ENCODE measurements at regions not wholly inside any gene's neighbourhood (a gene's known extent, or its start where the extent isn't known, plus 50 kb on each side); places are given as distances from the start of the nearest gene placed in this dataset.

DNA sequence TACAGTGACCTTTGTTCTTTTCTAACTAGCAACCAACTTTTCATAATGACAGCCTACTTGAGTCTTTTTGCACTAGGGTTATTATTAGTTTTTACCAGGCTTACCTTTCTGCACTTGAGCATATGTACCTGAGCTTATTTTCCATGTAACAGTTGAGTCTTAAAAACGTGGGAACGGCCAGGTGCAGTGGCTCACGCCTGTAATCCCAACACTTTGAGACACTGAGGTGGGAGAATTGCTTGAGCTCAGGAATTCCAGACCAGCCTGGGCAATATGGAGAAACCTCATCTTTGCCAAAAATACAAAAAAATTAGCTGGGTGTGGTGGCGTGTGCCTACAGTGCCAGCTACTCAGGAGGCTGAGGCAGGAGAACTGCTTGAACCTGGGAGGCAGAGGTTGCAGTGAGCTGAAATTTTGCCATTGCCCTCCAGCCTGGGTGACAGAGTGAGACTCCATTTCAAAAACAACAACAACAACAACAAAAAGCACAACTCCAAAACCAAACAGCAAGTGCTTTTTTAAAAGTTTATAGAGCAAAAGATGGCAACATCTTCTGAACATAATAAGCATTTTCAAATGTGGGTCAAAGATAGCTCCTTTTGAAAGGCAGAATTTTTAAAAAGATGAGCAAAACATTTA lies 57.1 kb upstream of the CD28 start:
- H3K27ac ChIP-seq, result peak overlapping the region; percentile 68 to 78
- 81% methylated on average over 4 of the region's 4 CpGs for WGBS (ENCODE audit: missing lambda C conversion rate)
- no peak for ATAC-seq
- 0 out of 5 replicates have a peak, but pooled peaks of 1 of the 2 experiments have one; percentile 1 for TF ChIP-seq RAD21 (conservative IDR thresholded peaks at IDR 0.05 in 1 of 2, IDR thresholded peaks at IDR 0.05 in 1 of 2)
- TF ChIP-seq MAFK (IDR thresholded peaks at IDR 0.05; ENCODE audit: partially characterized antibody), result no peak
- H3K4me1 ChIP-seq, result peaks cover 51% of the 10 kb centered on the region
- FAIRE-seq, result no peak
- no peaks in the 10 kb centered on the region for H3K9me3 ChIP-seq
- CTCF ChIA-PET, result interaction anchor here (0.7 to 1.9 kb wide), 3 partner anchors 38 to 166 kb away, joined by 3 to 5 read pairs (median 3); no protein-coding TSS in a partner anchor
- POLR2A ChIA-PET, result interaction anchor here (2.9 kb wide), 1 partner anchor 114 kb away, joined by 12 read pairs; the partner anchor contains the start of gene RAPH1
- no peak overlapping the region for H3K4me3 ChIP-seq
- peak overlapping the region; percentile 77 for H3K4me2 ChIP-seq
- no peak for DNase-seq (ENCODE audit: low read depth in 1 of 2, low spot score in 1 of 2)

DNA sequence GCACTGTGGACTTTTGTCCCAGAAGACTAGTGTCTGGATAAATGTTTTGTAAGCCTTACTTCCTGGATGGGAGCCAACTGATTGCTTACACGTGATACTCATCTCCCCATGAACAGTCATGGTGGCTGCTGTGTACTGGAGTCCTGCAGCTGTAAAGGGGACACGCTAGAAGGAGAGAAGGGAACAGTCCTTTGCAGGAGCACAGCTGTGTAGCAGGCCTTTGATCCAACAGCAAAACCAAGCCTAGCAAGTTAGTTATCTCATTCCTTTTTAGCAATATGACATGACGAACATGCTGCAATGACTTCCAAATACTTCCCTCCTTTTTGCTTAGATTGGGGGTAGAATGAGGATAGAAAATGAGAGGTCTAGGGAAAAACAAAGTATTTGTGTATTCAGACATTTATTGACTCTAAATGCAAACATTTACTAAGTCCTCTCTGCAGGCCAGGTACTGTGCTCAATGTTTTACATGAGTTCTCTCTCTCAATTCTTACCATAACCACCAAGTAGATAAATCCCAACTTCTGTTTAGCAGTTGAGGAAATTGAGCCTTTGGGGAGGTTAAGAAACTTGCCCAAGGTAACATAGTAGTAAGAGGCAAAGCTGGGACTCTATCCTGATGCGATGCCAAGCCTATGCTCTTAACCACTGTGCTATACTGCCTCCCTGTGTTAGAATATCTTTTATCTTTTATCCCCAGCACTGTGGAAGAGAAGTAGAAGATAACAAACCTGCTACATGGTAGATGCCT lies 55.4 kb upstream of the CD28 start:
- Histone ChIP-seq H3K4me2 (peak overlapping the region; percentile 77), H3K27ac (peak overlapping the region; percentile 68 to 78), H3K4me1 (peaks cover 53% of the 10 kb centered on the region), H3K4me3 (no peak overlapping the region), H3K9me3 (no peaks in the 10 kb centered on the region)
- POLR2A ChIA-PET, result interaction anchor here (0.6 kb wide), 1 partner anchor 201 kb away, joined by 3 read pairs; no protein-coding TSS in a partner anchor
- ATAC-seq (peak; percentile 86 to 92), DNase-seq (ENCODE audit: low read depth in 1 of 2, low spot score in 1 of 2) (peak; percentile 31 to 71), FAIRE-seq (no peak)
- 29% methylated on average over 4 of the region's 4 CpGs for WGBS (ENCODE audit: missing lambda C conversion rate)
- TF ChIP-seq PHF8 (IDR thresholded peaks at IDR 0.05; ENCODE audit: borderline replicate concordance, low read depth), result no peak
- TF ChIP-seq, protein P1, sequence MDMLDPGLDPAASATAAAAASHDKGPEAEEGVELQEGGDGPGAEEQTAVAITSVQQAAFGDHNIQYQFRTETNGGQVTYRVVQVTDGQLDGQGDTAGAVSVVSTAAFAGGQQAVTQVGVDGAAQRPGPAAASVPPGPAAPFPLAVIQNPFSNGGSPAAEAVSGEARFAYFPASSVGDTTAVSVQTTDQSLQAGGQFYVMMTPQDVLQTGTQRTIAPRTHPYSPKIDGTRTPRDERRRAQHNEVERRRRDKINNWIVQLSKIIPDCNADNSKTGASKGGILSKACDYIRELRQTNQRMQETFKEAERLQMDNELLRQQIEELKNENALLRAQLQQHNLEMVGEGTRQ (IDR thresholded peaks at IDR 0.05), result no peak
- TF ChIP-seq FOSL2 (IDR thresholded peaks at IDR 0.05), result no peak
- TF ChIP-seq FOSL2 (CRISPR knock-in tag; IDR thresholded peaks at IDR 0.05), result no peak
- TF ChIP-seq, protein P2, sequence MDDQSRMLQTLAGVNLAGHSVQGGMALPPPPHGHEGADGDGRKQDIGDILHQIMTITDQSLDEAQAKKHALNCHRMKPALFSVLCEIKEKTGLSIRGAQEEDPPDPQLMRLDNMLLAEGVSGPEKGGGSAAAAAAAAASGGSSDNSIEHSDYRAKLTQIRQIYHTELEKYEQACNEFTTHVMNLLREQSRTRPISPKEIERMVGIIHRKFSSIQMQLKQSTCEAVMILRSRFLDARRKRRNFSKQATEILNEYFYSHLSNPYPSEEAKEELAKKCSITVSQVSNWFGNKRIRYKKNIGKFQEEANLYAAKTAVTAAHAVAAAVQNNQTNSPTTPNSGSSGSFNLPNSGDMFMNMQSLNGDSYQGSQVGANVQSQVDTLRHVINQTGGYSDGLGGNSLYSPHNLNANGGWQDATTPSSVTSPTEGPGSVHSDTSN (IDR thresholded peaks at IDR 0.05), result no peak
- peak; percentile 85 to 90 for TF ChIP-seq RAD21 (conservative IDR thresholded peaks at IDR 0.05 in 1 of 2, IDR thresholded peaks at IDR 0.05 in 1 of 2)
- TF ChIP-seq HOXB5 (CRISPR knock-in tag; IDR thresholded peaks at IDR 0.05), result no peak
- no peak for TF ChIP-seq RFX5 (IDR thresholded peaks at IDR 0.05)
- no peak for TF ChIP-seq POLR2AphosphoS2 (conservative IDR thresholded peaks at IDR 0.05; ENCODE audit: low read length)
- no peak for TF ChIP-seq ZC3H11A (IDR thresholded peaks at IDR 0.05)
- TF ChIP-seq CHD4 (IDR thresholded peaks at IDR 0.05; ENCODE audit: borderline replicate concordance), result no peak
- TF ChIP-seq, protein P3, sequence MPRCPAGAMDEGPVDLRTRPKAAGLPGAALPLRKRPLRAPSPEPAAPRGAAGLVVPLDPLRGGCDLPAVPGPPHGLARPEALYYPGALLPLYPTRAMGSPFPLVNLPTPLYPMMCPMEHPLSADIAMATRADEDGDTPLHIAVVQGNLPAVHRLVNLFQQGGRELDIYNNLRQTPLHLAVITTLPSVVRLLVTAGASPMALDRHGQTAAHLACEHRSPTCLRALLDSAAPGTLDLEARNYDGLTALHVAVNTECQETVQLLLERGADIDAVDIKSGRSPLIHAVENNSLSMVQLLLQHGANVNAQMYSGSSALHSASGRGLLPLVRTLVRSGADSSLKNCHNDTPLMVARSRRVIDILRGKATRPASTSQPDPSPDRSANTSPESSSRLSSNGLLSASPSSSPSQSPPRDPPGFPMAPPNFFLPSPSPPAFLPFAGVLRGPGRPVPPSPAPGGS (IDR thresholded peaks at IDR 0.05), result no peak
- no peak for TF ChIP-seq EP300 (IDR thresholded peaks at IDR 0.05)
- no peak for TF ChIP-seq EHF (CRISPR knock-in tag; IDR thresholded peaks at IDR 0.05)
- no peak for TF ChIP-seq MAZ (IDR thresholded peaks at IDR 0.05; ENCODE audit: borderline replicate concordance, low read depth, low read length)
- TF ChIP-seq KDM5A (IDR thresholded peaks at IDR 0.05), result no peak
- TF ChIP-seq HEYL (CRISPR knock-in tag; IDR thresholded peaks at IDR 0.05), result no peak
- TF ChIP-seq ESRRA (IDR thresholded peaks at IDR 0.05; ENCODE audit: borderline replicate concordance, low read length), result no peak
- TF ChIP-seq, protein P4, sequence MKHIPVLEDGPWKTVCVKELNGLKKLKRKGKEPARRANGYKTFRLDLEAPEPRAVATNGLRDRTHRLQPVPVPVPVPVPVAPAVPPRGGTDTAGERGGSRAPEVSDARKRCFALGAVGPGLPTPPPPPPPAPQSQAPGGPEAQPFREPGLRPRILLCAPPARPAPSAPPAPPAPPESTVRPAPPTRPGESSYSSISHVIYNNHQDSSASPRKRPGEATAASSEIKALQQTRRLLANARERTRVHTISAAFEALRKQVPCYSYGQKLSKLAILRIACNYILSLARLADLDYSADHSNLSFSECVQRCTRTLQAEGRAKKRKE (CRISPR knock-in tag; IDR thresholded peaks at IDR 0.05; ENCODE audit: low read depth), result no peak
- TF ChIP-seq SREBF2 (IDR thresholded peaks at IDR 0.05), result no peak
- no peak for TF ChIP-seq TFCP2L1 (CRISPR knock-in tag; IDR thresholded peaks at IDR 0.05)
- TF ChIP-seq SMC3 (IDR thresholded peaks at IDR 0.05), result peak; percentile 85
- TF ChIP-seq, protein P5, sequence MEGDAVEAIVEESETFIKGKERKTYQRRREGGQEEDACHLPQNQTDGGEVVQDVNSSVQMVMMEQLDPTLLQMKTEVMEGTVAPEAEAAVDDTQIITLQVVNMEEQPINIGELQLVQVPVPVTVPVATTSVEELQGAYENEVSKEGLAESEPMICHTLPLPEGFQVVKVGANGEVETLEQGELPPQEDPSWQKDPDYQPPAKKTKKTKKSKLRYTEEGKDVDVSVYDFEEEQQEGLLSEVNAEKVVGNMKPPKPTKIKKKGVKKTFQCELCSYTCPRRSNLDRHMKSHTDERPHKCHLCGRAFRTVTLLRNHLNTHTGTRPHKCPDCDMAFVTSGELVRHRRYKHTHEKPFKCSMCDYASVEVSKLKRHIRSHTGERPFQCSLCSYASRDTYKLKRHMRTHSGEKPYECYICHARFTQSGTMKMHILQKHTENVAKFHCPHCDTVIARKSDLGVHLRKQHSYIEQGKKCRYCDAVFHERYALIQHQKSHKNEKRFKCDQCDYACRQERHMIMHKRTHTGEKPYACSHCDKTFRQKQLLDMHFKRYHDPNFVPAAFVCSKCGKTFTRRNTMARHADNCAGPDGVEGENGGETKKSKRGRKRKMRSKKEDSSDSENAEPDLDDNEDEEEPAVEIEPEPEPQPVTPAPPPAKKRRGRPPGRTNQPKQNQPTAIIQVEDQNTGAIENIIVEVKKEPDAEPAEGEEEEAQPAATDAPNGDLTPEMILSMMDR (IDR thresholded peaks at IDR 0.05), result peak; percentile 76
- CTCF ChIA-PET, result interaction anchor here (0.9 to 2.6 kb wide), 15 partner anchors 11 to 457 kb away, joined by 3 to 13 read pairs (median 4); no protein-coding TSS in a partner anchor

Data from A549 (cell line).